ENCODE measurements at regions not wholly inside any gene's neighbourhood (a gene's known extent, or its start where the extent isn't known, plus 50 kb on each side); places are given as distances from the start of the nearest gene placed in this dataset.

- H3K4me3 ChIP-seq (ENCODE audit: low read depth, low read length), result no peak overlapping the region
- DNase-seq (ENCODE audit: low read depth), result no peak
- TF ChIP-seq CTCF (IDR thresholded peaks at IDR 0.05; ENCODE audit: insufficient read depth, low read depth, low read length), result no peak
Observed at GRCh38 chr4:177612684-177613083, 170.4 kb upstream of the AGA start.

- no peak for TF ChIP-seq CTCF (IDR thresholded peaks at IDR 0.05; ENCODE audit: insufficient read depth, low read depth, low read length)
- H3K4me3 ChIP-seq (ENCODE audit: low read depth, low read length), result no peak overlapping the region
- peak; percentile 5 for DNase-seq (ENCODE audit: low read depth)
Observed at GRCh38 chr4:177632481-177632880, 190.2 kb upstream of the AGA start.

- no peak for TF ChIP-seq CTCF (IDR thresholded peaks at IDR 0.05; ENCODE audit: insufficient read depth, low read depth, low read length)
- H3K4me3 ChIP-seq (ENCODE audit: low read depth, low read length), result no peak overlapping the region
- DNase-seq (ENCODE audit: low read depth), result no peak
Observed at GRCh38 chr4:177638871-177639270, 196.6 kb upstream of the AGA start.

GRCh38 chr4:177640864-177641263 lies 198.6 kb upstream of the AGA start:
- no peak for DNase-seq (ENCODE audit: low read depth)
- no peak for TF ChIP-seq CTCF (IDR thresholded peaks at IDR 0.05; ENCODE audit: insufficient read depth, low read depth, low read length)
- H3K4me3 ChIP-seq (ENCODE audit: low read depth, low read length), result no peak overlapping the region

- no peak for DNase-seq (ENCODE audit: low read depth)
- no peak overlapping the region for H3K4me3 ChIP-seq (ENCODE audit: low read depth, low read length)
- TF ChIP-seq CTCF (IDR thresholded peaks at IDR 0.05; ENCODE audit: insufficient read depth, low read depth, low read length), result no peak
Observed at GRCh38 chr4:177660223-177660622, 218.0 kb upstream of the AGA start.

- DNase-seq (ENCODE audit: low read depth), result no peak
- peak; percentile 31 for TF ChIP-seq CTCF (IDR thresholded peaks at IDR 0.05; ENCODE audit: insufficient read depth, low read depth, low read length)
- no peak overlapping the region for H3K4me3 ChIP-seq (ENCODE audit: low read depth, low read length)
Observed at GRCh38 chr4:177667687-177668086, 225.4 kb upstream of the AGA start.

GRCh38 chr4:177671387-177671786 lies 229.2 kb upstream of the AGA start:
- DNase-seq (ENCODE audit: low read depth), result no peak
- H3K4me3 ChIP-seq (ENCODE audit: low read depth, low read length), result no peak overlapping the region
- no peak for TF ChIP-seq CTCF (IDR thresholded peaks at IDR 0.05; ENCODE audit: insufficient read depth, low read depth, low read length)
